DOHH2 (cell line): ENCODE measurements at regions not wholly inside any gene's neighbourhood (a gene's known extent, or its start where the extent isn't known, plus 50 kb on each side); places are given as distances from the start of the nearest gene placed in this dataset.
"Not testable (repeated sequence)": the region's sequence is repeated elsewhere in the genome, so short reads cannot be mapped to it uniquely, and the experiment has no call there.

Experiments
- EZH2phosphoT487 ChIP-seq: fragments of 200-600 bp; sonication (generic); IDR thresholded peaks from 2 replicates; pipeline ENCODE4 v1.6.1; 2017; ENCODE audit warnings: borderline replicate concordance, mild to moderate bottlenecking, antibody characterized with exemption, low read length, moderate library complexity, mixed read lengths
- TF ChIP-seq, protein P1 (sequence below): fragments of 200-600 bp; sonication (generic); IDR thresholded peaks from one replicate; pipeline ENCODE4 v1.5.1; 2014; ENCODE audit warnings: antibody characterized with exemption, mild to moderate bottlenecking, low read depth, low read length; ENCODE audit not compliant: poor library complexity, severe bottlenecking

DNA sequence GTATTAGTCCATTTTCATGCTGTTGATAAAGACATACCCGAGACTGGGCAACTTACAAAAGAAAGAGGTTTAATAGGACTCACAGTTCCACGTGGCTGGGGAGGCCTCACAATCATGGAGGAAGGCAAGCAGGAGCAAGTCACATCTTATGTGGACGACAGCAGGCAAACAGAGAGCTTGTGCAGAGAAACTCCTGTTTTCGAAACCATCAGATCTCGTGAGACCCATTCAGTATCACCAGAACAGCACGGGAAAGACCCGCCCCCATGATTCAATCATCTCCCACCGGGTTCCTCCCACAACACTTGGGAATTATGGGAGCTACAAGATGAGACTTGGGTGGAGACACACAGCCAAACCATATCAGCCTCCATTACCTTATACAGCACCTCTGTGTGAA lies 278.9 kb upstream of the FGF13 start:
- TF ChIP-seq EZH2phosphoT487: not testable (repeated sequence)
- TF ChIP-seq, protein P1, sequence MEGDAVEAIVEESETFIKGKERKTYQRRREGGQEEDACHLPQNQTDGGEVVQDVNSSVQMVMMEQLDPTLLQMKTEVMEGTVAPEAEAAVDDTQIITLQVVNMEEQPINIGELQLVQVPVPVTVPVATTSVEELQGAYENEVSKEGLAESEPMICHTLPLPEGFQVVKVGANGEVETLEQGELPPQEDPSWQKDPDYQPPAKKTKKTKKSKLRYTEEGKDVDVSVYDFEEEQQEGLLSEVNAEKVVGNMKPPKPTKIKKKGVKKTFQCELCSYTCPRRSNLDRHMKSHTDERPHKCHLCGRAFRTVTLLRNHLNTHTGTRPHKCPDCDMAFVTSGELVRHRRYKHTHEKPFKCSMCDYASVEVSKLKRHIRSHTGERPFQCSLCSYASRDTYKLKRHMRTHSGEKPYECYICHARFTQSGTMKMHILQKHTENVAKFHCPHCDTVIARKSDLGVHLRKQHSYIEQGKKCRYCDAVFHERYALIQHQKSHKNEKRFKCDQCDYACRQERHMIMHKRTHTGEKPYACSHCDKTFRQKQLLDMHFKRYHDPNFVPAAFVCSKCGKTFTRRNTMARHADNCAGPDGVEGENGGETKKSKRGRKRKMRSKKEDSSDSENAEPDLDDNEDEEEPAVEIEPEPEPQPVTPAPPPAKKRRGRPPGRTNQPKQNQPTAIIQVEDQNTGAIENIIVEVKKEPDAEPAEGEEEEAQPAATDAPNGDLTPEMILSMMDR: not testable (repeated sequence)
